Epithelial cell of esophagus (primary cell): ENCODE measurements at regions not wholly inside any gene's neighbourhood (a gene's known extent, or its start where the extent isn't known, plus 50 kb on each side); places are given as distances from the start of the nearest gene placed in this dataset.

Source experiments
- DNase-seq: peaks from one replicate; pipeline ENCODE4 v3.0.0; 2010; ENCODE audit warnings: low read depth
- H3K4me3 ChIP-seq: 2 replicates; pipeline ENCODE4 v1.5.1; 2011; ENCODE audit warnings: mild to moderate bottlenecking, low read length, control low read depth
- TF ChIP-seq, protein P1 (sequence below): IDR thresholded peaks from 2 replicates; pipeline ENCODE4 v1.5.1; 2011; ENCODE audit warnings: low read depth, mild to moderate bottlenecking, low read length, control low read depth, inconsistent platforms; ENCODE audit not compliant: insufficient read depth; ENCODE audit errors: missing control alignments

DNA sequence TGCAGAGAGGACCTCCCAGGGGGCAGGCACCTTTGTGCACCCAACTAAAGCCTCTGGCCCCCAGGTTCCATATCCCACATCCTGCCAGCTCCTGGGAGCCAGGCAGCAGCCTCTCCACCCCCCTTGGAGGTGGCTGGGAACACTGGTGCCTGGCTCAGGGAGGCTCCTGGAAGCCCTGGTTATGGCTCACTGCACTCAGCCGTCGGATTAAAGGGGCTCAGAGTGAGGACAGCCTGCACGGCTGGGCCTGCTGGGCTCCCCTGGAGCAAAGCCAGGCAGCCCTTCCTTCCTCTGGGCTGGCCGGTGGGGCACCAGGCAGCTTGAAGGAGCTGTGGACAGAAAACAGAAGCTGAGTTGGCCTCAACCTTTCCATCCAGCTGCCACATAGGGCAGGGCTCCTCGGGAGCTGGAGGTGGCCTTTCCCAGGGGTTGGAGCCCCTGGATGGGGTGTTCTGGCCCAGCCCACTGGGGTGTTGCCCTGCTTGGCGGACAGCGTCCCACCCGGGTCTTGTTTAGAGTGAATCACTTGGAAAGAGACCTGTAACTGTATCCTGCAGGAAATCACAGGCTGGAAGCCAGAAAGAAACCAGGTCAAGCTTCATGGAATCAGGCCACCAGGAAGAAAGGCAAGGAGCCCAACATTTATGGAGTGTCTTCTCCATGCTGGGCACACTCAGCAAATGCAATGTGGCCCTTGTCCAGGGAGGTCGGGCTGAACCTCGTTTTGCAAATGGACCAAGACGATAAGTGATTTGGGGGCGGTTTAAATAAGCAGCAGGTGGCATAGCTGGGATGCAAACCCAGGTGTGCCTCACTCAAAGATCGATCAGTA lies 253.3 kb downstream of the SOX9 start:
- TF ChIP-seq, protein P1, sequence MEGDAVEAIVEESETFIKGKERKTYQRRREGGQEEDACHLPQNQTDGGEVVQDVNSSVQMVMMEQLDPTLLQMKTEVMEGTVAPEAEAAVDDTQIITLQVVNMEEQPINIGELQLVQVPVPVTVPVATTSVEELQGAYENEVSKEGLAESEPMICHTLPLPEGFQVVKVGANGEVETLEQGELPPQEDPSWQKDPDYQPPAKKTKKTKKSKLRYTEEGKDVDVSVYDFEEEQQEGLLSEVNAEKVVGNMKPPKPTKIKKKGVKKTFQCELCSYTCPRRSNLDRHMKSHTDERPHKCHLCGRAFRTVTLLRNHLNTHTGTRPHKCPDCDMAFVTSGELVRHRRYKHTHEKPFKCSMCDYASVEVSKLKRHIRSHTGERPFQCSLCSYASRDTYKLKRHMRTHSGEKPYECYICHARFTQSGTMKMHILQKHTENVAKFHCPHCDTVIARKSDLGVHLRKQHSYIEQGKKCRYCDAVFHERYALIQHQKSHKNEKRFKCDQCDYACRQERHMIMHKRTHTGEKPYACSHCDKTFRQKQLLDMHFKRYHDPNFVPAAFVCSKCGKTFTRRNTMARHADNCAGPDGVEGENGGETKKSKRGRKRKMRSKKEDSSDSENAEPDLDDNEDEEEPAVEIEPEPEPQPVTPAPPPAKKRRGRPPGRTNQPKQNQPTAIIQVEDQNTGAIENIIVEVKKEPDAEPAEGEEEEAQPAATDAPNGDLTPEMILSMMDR, result no peak
- no peak overlapping the region for H3K4me3 ChIP-seq
- no peak for DNase-seq

DNA sequence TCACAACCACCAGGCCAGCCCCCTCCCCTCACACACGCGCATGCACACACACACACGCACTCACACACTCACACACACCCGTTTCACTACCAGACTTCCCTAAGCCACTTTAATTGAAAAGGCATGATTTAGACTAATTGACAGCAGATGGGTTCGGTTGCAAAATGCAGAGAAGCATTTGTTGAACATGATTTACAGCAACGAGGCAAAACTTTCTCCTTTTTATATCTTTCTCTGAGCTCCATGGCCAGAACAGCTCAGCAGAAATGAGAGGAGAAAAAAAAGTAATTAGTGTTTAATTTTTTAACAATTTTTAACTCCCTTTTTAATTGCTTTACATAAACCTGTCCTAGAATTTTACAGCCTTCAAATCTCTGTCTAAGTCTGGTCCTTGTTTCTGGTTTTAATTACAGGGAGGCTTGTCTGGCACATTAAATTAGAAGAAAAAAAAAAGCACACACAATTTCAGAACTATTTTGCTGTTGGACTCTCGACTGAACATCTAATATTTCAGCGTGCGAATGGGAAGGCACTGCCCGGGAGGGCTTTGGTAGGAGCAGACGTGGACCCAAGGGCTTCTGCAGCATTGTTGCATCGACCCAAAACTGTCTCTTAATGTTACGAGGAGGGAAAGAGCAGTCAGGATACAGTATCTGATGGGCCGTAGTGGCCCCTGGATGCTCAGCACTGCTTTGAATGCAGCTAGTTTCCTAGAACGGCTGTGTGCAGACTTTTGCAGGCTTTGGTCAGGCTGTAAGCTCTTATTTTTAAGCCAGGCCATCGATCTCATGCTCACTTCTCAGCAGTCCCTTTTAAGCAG lies 255.9 kb downstream of the SOX9 start:
- no peak overlapping the region for H3K4me3 ChIP-seq
- TF ChIP-seq, protein P1, result no peak
- no peak for DNase-seq

DNA sequence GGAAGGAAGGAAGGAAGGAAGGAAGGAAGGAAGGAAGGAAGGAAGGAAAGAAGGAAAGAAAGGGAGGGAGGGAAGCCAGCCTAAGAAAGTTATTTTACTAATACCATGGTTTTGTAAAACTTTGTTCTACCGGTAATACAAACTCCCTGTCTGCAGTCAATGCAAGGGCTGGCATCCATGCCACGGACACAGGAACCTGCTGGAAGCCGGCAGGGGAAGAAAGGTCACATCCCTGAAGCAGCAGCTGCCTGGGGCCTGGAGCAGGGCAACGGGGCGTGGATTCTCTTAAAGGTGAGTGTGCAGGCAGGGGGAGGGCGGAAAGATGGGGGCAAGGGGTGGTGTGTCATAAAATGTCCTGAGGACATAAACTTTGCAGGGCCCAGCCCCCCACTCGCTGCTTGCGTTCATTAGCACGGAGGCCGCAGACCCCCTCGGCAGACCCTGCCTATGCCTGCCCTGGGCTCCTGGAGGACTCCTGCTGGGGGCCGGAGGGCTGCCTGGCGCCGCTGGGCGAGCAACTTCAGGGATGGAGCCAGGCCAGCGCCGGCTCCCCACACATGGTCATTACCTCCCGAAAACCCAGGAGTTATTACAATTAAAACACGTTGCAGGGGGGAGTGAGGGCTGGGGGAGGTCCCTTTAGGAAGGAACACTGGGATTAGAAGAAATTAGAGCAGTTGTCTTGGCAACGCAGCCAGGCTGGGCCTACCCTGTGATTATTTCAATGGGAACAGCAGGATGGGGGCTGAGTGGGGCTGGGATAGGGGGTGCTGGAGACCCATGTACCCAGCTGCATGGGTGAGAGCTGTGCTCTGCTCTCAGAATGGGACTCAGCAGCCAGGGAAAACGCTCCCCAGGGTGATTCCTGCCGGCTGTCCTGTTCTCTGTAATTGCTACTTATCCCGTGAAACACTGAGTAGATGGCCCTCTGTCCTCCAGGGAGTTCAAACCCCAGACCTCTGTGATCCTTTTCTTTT lies 257.9 kb downstream of the SOX9 start:
- no peak overlapping the region for H3K4me3 ChIP-seq
- DNase-seq, result no peak
- TF ChIP-seq, protein P1, result no peak

DNA sequence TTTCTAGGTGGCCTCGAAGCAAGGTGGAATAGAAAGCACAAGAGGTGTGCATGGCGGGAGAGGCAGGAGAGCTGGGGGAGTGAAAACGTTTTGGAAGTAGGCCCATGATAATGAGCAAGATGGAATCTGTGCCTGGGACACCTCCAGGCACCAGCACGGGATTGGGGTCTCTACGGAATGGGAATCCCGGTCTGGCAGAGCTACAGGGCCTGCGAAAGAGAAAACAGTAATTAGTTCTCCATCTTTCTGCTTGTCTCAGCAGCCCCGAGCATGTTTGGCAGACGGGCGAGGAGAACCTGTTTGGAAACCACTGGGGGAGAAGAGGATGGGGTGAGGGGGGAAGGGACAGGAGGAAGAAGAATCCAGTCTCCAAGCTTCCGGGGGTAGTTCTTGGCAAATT lies 258.7 kb downstream of the SOX9 start:
- TF ChIP-seq, protein P1, result no peak
- DNase-seq, result no peak
- H3K4me3 ChIP-seq, result no peak overlapping the region

DNA sequence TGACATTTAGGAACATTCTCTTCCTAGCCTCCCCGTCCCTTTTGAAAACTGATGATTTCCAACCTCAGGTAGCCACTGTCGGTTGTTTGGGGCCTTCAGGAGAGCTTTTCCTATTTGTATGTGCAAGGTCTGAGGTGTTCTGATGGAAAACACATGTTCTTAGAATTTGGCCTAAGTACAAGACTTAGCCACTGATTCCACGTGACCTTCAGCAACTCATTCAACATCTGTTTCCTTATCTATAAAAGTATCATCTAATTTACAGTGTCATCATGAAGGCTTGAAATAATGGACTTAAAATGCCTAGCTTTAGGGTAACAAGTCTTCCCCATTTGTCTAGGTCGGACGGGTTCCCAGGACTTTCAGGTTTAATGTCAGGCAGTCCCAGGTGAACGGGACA lies 259.3 kb downstream of the SOX9 start:
- no peak for DNase-seq
- TF ChIP-seq, protein P1, result no peak
- H3K4me3 ChIP-seq, result no peak overlapping the region

DNA sequence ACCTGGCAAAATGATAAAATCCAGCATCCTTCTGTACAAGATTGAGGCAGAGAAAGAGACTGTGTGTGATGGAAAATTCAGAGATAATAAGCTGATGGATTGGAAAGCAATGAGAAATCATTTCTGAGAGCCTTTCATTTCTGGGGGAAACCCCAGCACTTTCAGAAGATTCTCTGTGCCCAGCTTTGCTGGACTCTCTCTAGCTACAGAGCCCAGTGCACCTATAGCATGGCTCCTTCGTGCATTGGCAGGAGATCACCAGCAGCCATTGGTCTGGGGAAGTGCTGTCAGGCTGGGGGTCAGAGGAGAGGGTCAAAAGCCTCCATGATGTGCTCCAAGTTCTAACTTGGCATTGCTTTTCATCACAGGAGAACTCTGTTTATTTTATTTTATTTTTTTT lies 259.9 kb downstream of the SOX9 start:
- no peak overlapping the region for H3K4me3 ChIP-seq
- DNase-seq, result no peak
- TF ChIP-seq, protein P1, result no peak
